ENCODE measurements at regions not wholly inside any gene's neighbourhood (a gene's known extent, or its start where the extent isn't known, plus 50 kb on each side); places are given as distances from the start of the nearest gene placed in this dataset.

DNA sequence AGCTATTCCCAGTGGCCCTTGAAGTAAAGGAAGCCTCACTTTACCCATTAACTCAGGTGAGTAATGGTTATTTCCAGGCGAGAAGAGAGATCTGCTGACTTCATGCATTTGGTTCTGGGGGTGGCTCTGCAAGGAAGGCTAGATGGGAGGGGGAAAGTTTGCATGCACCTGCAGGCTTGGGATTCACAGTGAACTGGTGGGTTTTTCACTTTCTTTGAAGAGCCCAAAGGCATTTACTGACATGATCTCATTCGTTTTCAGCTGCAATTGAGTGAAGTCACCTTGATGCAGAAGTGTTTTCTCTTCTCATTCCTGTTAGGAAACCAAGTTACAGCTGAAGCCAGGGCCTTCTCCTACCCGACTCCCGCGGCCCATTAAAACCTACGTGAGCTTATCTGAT, 131.0 kb upstream of the N4BP1 start:
- TF ChIP-seq POLR2AphosphoS5 (IDR thresholded peaks at IDR 0.05; ENCODE audit: low read depth, low read length) (no peak), POLR2A (IDR thresholded peaks at IDR 0.05; ENCODE audit: low read depth, low read length) (no peak), TAF1 (IDR thresholded peaks at IDR 0.05; ENCODE audit: low read depth, low read length) (no peak), SPI1 (IDR thresholded peaks at IDR 0.05; ENCODE audit: low read depth, low read length) (no peak), POU2F2 (IDR thresholded peaks at IDR 0.05; ENCODE audit: low read depth, low read length) (no peak)

All from GM12891 (cell line).